ENCODE measurements at regions not wholly inside any gene's neighbourhood (a gene's known extent, or its start where the extent isn't known, plus 50 kb on each side); places are given as distances from the start of the nearest gene placed in this dataset.

- no peak overlapping the region for H3K4me3 ChIP-seq (replicated peaks in 1 of 3; ENCODE audit: insufficient read depth in 1 of 3, low read depth in 2 of 3, low read length in 3 of 3)
- H3K27ac ChIP-seq (ENCODE audit: extremely low read length, insufficient read depth, low read length) = no peak overlapping the region
- no peaks in the 10 kb centered on the region for H3K4me1 ChIP-seq (ENCODE audit: insufficient read depth, low read length)
- H4K20me1 ChIP-seq (ENCODE audit: insufficient read depth, low read length) = no peaks in the 10 kb centered on the region
- no peaks in the 10 kb centered on the region for H3K9me3 ChIP-seq (ENCODE audit: low read length)
- no peak overlapping the region for H3K9ac ChIP-seq (ENCODE audit: insufficient read depth, low read depth, low read length)
- H3K79me2 ChIP-seq (ENCODE audit: insufficient read depth, low read length) = no peaks in the 10 kb centered on the region
- H3K4me2 ChIP-seq (ENCODE audit: low read depth, low read length) = no peak overlapping the region
- H2AFZ ChIP-seq (ENCODE audit: low read length) = no peak overlapping the region
- DNase-seq (ENCODE audit: low spot score) (no peak), FAIRE-seq (no peak), ATAC-seq (no peak)
- BruUV-seq (replicated peaks) = no TSS peak
- H3K36me3 ChIP-seq (replicated peaks in 1 of 2; ENCODE audit: control insufficient read depth in 1 of 2, insufficient read depth in 2 of 2, low read length in 2 of 2) = no peaks in the 10 kb centered on the region
- H3K27me3 ChIP-seq (ENCODE audit: control insufficient read depth in 1 of 2, insufficient read depth in 2 of 2, low read length in 2 of 2) = no peaks in the 10 kb centered on the region
- intact Hi-C loops (cut with micrococcal nuclease; ENCODE audit: unreplicated experiment) (no loop called here), in situ Hi-C loops (cut with HindIII; ENCODE audit: extremely low pct_ligation_motif_present, low pct_unique_long_range_greater_than_20kb) (no loop called here)
- POLR2A ChIA-PET = no interaction called here
- CTCF ChIA-PET (ENCODE audit: low intra/inter-chr PET ratio, low total read pairs) = no interaction called here
- WGBS (ENCODE audit: low lambda C conversion rate) = 24% methylated on average over 7 of the region's 7 CpGs
- TF ChIP-seq ATM (IDR thresholded peaks at IDR 0.05; ENCODE audit: borderline replicate concordance) (no peak), NONO (IDR thresholded peaks at IDR 0.05) (no peak), NONO (CRISPR knock-in tag; conservative IDR thresholded peaks at IDR 0.05) (no peak), ADNP (CRISPR knock-in tag; IDR thresholded peaks at IDR 0.05) (no peak), XRCC5 (optimal IDR thresholded peaks at IDR 0.05; ENCODE audit: low read length) (no peak), ZNF431 (CRISPR knock-in tag; IDR thresholded peaks at IDR 0.05; ENCODE audit: borderline replicate concordance, low read depth) (no peak), SIN3A (IDR thresholded peaks at IDR 0.05; ENCODE audit: borderline replicate concordance, low read depth, low read length) (no peak), MLX (CRISPR knock-in tag; IDR thresholded peaks at IDR 0.05) (no peak), ZNF687 (CRISPR knock-in tag; IDR thresholded peaks at IDR 0.05) (no peak), ZNF772 (CRISPR knock-in tag; IDR thresholded peaks at IDR 0.05) (no peak), ZKSCAN5 (CRISPR knock-in tag; IDR thresholded peaks at IDR 0.05) (no peak), GLMP (CRISPR knock-in tag; IDR thresholded peaks at IDR 0.05; ENCODE audit: borderline replicate concordance) (no peak), ZNF644 (CRISPR knock-in tag; IDR thresholded peaks at IDR 0.05; ENCODE audit: low read depth) (no peak), TRAFD1 (CRISPR knock-in tag; IDR thresholded peaks at IDR 0.05; ENCODE audit: borderline replicate concordance) (no peak), KAT7 (CRISPR knock-in tag; IDR thresholded peaks at IDR 0.05; ENCODE audit: borderline replicate concordance) (no peak), SATB2 (CRISPR knock-in tag; IDR thresholded peaks at IDR 0.05) (no peak), HNRNPUL1 (IDR thresholded peaks at IDR 0.05; ENCODE audit: low read depth, low read length) (no peak), ZBTB21 (CRISPR knock-in tag; IDR thresholded peaks at IDR 0.05) (no peak), ZNF691 (CRISPR knock-in tag; IDR thresholded peaks at IDR 0.05; ENCODE audit: borderline replicate concordance, low read depth) (no peak)
Observed at GRCh38 chr2:19684516-19684915, 217.3 kb downstream of the TTC32 start.

Measured in HepG2 (cell line).